Panc1 (cell line): ENCODE measurements at regions not wholly inside any gene's neighbourhood (a gene's known extent, or its start where the extent isn't known, plus 50 kb on each side); places are given as distances from the start of the nearest gene placed in this dataset.

ENCODE experiments used
- TCF7L2 ChIP-seq: IDR thresholded peaks from 2 replicates; pipeline ENCODE4 v1.6.1; 2011; ENCODE audit warnings: mild to moderate bottlenecking, low read depth, low read length, inconsistent platforms
- TF ChIP-seq, protein P1 (sequence below), 2 experiments: IDR thresholded peaks; 2 replicates each; pipeline ENCODE4 v1.6.1; 2011 to 2012; ENCODE audit warnings: low read depth in 2 of 2, control low read depth in 1 of 2, low read length in 1 of 2, mild to moderate bottlenecking in 1 of 2, moderate library complexity in 1 of 2; ENCODE audit not compliant: insufficient read depth in 1 of 2
- TF ChIP-seq, protein P2 (sequence below): fragments of 450-650 bp; IDR thresholded peaks from 2 replicates; pipeline ENCODE4 v1.5.1; 2017; ENCODE audit warnings: mild to moderate bottlenecking

DNA sequence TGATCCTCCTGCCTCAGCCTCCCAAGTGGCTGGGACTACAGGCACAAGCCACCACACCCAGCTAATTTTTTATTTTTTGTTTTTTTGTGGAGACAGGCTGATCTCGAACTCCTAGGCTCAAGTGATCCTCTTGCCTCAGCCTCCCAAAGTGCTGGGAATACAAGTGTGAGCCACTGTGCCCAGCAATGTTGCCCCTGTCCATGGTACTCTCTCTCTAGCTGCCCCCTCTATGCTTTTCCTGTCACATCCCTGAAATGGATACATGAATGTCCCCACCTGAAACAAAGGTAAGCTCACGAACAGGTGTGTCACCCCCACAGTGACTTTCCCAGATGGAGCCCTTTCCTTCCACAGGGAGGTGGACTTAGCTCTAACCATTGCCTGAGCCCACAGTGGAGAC lies 141.1 kb upstream of the MGMT start:
- no peak for TF ChIP-seq TCF7L2
- TF ChIP-seq, protein P1, sequence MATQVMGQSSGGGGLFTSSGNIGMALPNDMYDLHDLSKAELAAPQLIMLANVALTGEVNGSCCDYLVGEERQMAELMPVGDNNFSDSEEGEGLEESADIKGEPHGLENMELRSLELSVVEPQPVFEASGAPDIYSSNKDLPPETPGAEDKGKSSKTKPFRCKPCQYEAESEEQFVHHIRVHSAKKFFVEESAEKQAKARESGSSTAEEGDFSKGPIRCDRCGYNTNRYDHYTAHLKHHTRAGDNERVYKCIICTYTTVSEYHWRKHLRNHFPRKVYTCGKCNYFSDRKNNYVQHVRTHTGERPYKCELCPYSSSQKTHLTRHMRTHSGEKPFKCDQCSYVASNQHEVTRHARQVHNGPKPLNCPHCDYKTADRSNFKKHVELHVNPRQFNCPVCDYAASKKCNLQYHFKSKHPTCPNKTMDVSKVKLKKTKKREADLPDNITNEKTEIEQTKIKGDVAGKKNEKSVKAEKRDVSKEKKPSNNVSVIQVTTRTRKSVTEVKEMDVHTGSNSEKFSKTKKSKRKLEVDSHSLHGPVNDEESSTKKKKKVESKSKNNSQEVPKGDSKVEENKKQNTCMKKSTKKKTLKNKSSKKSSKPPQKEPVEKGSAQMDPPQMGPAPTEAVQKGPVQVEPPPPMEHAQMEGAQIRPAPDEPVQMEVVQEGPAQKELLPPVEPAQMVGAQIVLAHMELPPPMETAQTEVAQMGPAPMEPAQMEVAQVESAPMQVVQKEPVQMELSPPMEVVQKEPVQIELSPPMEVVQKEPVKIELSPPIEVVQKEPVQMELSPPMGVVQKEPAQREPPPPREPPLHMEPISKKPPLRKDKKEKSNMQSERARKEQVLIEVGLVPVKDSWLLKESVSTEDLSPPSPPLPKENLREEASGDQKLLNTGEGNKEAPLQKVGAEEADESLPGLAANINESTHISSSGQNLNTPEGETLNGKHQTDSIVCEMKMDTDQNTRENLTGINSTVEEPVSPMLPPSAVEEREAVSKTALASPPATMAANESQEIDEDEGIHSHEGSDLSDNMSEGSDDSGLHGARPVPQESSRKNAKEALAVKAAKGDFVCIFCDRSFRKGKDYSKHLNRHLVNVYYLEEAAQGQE (IDR thresholded peaks at IDR 0.05; ENCODE audit: insufficient read depth in 1 of 2, low read depth in 2 of 2, low read length in 1 of 2), result no peak
- TF ChIP-seq, protein P2, sequence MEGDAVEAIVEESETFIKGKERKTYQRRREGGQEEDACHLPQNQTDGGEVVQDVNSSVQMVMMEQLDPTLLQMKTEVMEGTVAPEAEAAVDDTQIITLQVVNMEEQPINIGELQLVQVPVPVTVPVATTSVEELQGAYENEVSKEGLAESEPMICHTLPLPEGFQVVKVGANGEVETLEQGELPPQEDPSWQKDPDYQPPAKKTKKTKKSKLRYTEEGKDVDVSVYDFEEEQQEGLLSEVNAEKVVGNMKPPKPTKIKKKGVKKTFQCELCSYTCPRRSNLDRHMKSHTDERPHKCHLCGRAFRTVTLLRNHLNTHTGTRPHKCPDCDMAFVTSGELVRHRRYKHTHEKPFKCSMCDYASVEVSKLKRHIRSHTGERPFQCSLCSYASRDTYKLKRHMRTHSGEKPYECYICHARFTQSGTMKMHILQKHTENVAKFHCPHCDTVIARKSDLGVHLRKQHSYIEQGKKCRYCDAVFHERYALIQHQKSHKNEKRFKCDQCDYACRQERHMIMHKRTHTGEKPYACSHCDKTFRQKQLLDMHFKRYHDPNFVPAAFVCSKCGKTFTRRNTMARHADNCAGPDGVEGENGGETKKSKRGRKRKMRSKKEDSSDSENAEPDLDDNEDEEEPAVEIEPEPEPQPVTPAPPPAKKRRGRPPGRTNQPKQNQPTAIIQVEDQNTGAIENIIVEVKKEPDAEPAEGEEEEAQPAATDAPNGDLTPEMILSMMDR, result no peak
